HEK293 (cell line): ENCODE measurements at regions not wholly inside any gene's neighbourhood (a gene's known extent, or its start where the extent isn't known, plus 50 kb on each side); places are given as distances from the start of the nearest gene placed in this dataset.

Experiments
- CTCF ChIA-PET: fragments of 350-600 bp; formaldehyde crosslinking; extraction: SDS; loops from one replicate; lab custom pipeline; 2021; ENCODE audit warnings: antibody characterized with exemption; lab: Yijun Ruan, JAX
- POLR2A ChIA-PET: fragments of 300-600 bp; formaldehyde crosslinking; extraction: SDS; loops from one replicate; lab custom pipeline; 2020; ENCODE audit warnings: antibody characterized with exemption, inconsistent platforms; lab: Yijun Ruan, JAX
- H3K27ac ChIP-seq: fragments of 200-500 bp; sonication (Bioruptor generic); 2 replicates; pipeline ENCODE4 v1.5.1; 2014; ENCODE audit warnings: low read depth, low read length, control low read depth, inconsistent platforms; ENCODE audit errors: extremely low read depth
- H3K36me3 ChIP-seq, 2 experiments: fragments of 200-500 bp in 1 of 2; sonication (Bioruptor generic) in 1 of 2; 1 replicate in 1 of 2; 2 replicates in 1 of 2; pipeline ENCODE4 v1.5.1; 2014 to 2017; ENCODE audit warnings: inconsistent platforms in 2 of 2, low read length in 2 of 2; ENCODE audit not compliant: control insufficient read depth in 2 of 2, insufficient read depth in 1 of 2
- H3K4me1 ChIP-seq: fragments of 200-500 bp; sonication (Bioruptor generic); 2 replicates; pipeline ENCODE4 v1.5.1; 2014; ENCODE audit warnings: mild to moderate bottlenecking, low read length, inconsistent platforms; ENCODE audit not compliant: control insufficient read depth, insufficient read depth
- H3K4me3 ChIP-seq: 2 replicates; pipeline ENCODE4 v1.5.1; 2011; ENCODE audit warnings: low read depth, mild to moderate bottlenecking, control low read depth, low read length, moderate library complexity
- H3K9me3 ChIP-seq: fragments of 200-500 bp; sonication (Bioruptor generic); 2 replicates; pipeline ENCODE4 v1.5.1; 2014; ENCODE audit warnings: low read depth, low read length, inconsistent platforms; ENCODE audit not compliant: control insufficient read depth, insufficient read depth
- GLI4 ChIP-seq: fragments of 450-650 bp; formaldehyde crosslinking; IDR thresholded peaks from 2 replicates; pipeline ENCODE4 v1.5.1; 2016; ENCODE audit warnings: missing biosample characterization, missing genetic modification characterization
- HOXA7 ChIP-seq: sonication (generic); formaldehyde crosslinking; IDR thresholded peaks from 2 replicates; pipeline ENCODE4 v1.8.1; 2022; ENCODE audit warnings: missing genetic modification reagents, borderline replicate concordance
- KLF17 ChIP-seq: fragments of 450-650 bp; formaldehyde crosslinking; IDR thresholded peaks from 2 replicates; pipeline ENCODE4 v1.5.1; 2016; ENCODE audit warnings: missing biosample characterization, missing genetic modification characterization
- KLF7 ChIP-seq: fragments of 450-650 bp; formaldehyde crosslinking; IDR thresholded peaks from 2 replicates; pipeline ENCODE4 v1.5.1; 2016; ENCODE audit warnings: missing biosample characterization, missing genetic modification characterization, borderline replicate concordance
- OSR2 ChIP-seq: fragments of 450-650 bp; formaldehyde crosslinking; IDR thresholded peaks from 2 replicates; pipeline ENCODE4 v1.5.1; 2016; ENCODE audit warnings: missing biosample characterization, missing genetic modification characterization
- OVOL3 ChIP-seq: fragments of 450-650 bp; formaldehyde crosslinking; IDR thresholded peaks from 2 replicates; pipeline ENCODE4 v1.5.1; 2016; ENCODE audit warnings: missing biosample characterization, missing genetic modification characterization
- SP7 ChIP-seq: fragments of 450-650 bp; formaldehyde crosslinking; IDR thresholded peaks from 2 replicates; pipeline ENCODE4 v1.5.1; 2016; ENCODE audit warnings: missing biosample characterization, missing genetic modification characterization
- TCF7L2 ChIP-seq: IDR thresholded peaks from 2 replicates; pipeline ENCODE4 v1.6.1; 2011; ENCODE audit warnings: low read depth, mild to moderate bottlenecking, inconsistent platforms, low read length, moderate library complexity, borderline replicate concordance
- WT1 ChIP-seq: fragments of 450-650 bp; formaldehyde crosslinking; IDR thresholded peaks from 2 replicates; pipeline ENCODE4 v1.5.1; 2016; ENCODE audit warnings: missing biosample characterization, missing genetic modification characterization
- ZBTB49 ChIP-seq: fragments of 450-650 bp; formaldehyde crosslinking; IDR thresholded peaks from 2 replicates; pipeline ENCODE4 v1.5.1; 2016; ENCODE audit warnings: missing biosample characterization, missing genetic modification characterization, low read depth
- ZBTB6 ChIP-seq: fragments of 450-650 bp; formaldehyde crosslinking; IDR thresholded peaks from 2 replicates; pipeline ENCODE4 v1.5.1; 2017; ENCODE audit warnings: missing biosample characterization, missing genetic modification characterization
- ZNF10 ChIP-seq: fragments of 450-650 bp; formaldehyde crosslinking; IDR thresholded peaks from 2 replicates; pipeline ENCODE4 v1.5.1; 2017; ENCODE audit warnings: missing biosample characterization, missing genetic modification characterization
- ZNF138 ChIP-seq: fragments of 450-650 bp; formaldehyde crosslinking; IDR thresholded peaks from 2 replicates; pipeline ENCODE4 v1.5.1; 2016; ENCODE audit warnings: missing biosample characterization, missing genetic modification characterization, borderline replicate concordance
- ZNF24 ChIP-seq: fragments of 450-650 bp; formaldehyde crosslinking; IDR thresholded peaks from 2 replicates; pipeline ENCODE4 v1.5.1; 2016; ENCODE audit warnings: missing biosample characterization, missing genetic modification characterization
- ZNF280C ChIP-seq: fragments of 450-650 bp; formaldehyde crosslinking; IDR thresholded peaks from 2 replicates; pipeline ENCODE4 v1.5.1; 2016; ENCODE audit warnings: missing biosample characterization, missing genetic modification characterization
- ZNF366 ChIP-seq: fragments of 450-650 bp; formaldehyde crosslinking; conservative IDR thresholded peaks from 2 replicates; pipeline ENCODE4 v1.5.1; 2016; ENCODE audit warnings: missing biosample characterization, missing genetic modification characterization
- ZNF518A ChIP-seq: fragments of 450-650 bp; formaldehyde crosslinking; conservative IDR thresholded peaks from 2 replicates; pipeline ENCODE4 v1.5.1; 2016; ENCODE audit warnings: low read depth, missing biosample characterization, missing genetic modification characterization
- ZNF549 ChIP-seq: fragments of 450-650 bp; IDR thresholded peaks from 2 replicates; pipeline ENCODE4 v1.5.1; 2018; ENCODE audit warnings: missing biosample characterization, missing genetic modification characterization, mild to moderate bottlenecking, inconsistent platforms, moderate library complexity
- ZNF558 ChIP-seq: fragments of 450-650 bp; formaldehyde crosslinking; IDR thresholded peaks from 2 replicates; pipeline ENCODE4 v1.5.1; 2016; ENCODE audit warnings: missing biosample characterization, missing genetic modification characterization
- ZNF639 ChIP-seq: fragments of 450-650 bp; formaldehyde crosslinking; IDR thresholded peaks from 2 replicates; pipeline ENCODE4 v1.5.1; 2016; ENCODE audit warnings: missing biosample characterization, missing genetic modification characterization
- ZNF704 ChIP-seq: fragments of 450-650 bp; formaldehyde crosslinking; IDR thresholded peaks from 2 replicates; pipeline ENCODE4 v1.5.1; 2016; ENCODE audit warnings: missing biosample characterization, missing genetic modification characterization
- ZNF843 ChIP-seq: fragments of 450-650 bp; formaldehyde crosslinking; IDR thresholded peaks from 2 replicates; pipeline ENCODE4 v1.5.1; 2016; ENCODE audit warnings: missing biosample characterization, missing genetic modification characterization
- ZSCAN23 ChIP-seq: fragments of 450-650 bp; formaldehyde crosslinking; IDR thresholded peaks from 2 replicates; pipeline ENCODE4 v1.5.1; 2016; ENCODE audit warnings: missing biosample characterization, missing genetic modification characterization

GRCh38 chr4:38275331-38276100 is 315.3 kb downstream of the PTTG2 start:
- H3K9me3 ChIP-seq = no peaks in the 10 kb centered on the region
- POLR2A ChIA-PET = no interaction called here
- CTCF ChIA-PET = interaction anchor here (0.9 kb wide), 1 partner anchor 43 kb away, joined by 3 read pairs; no protein-coding TSS in a partner anchor
- TF ChIP-seq KLF17 (no peak), ZBTB49 (tag by site-specific recombination) (no peak), ZNF639 (tag by site-specific recombination) (no peak), ZBTB6 (tag by site-specific recombination) (peak; percentile 77), ZSCAN23 (tag by site-specific recombination) (no peak), ZNF704 (tag by site-specific recombination) (no peak), ZNF518A (tag by site-specific recombination) (no peak), KLF7 (no peak), SP7 (peak; percentile 64; the same call in 1 of the 2 replicates), ZNF549 (no peak), ZNF558 (tag by site-specific recombination) (no peak), OSR2 (tag by site-specific recombination) (no peak), ZNF280C (tag by site-specific recombination) (no peak), TCF7L2 (peak; percentile 65), ZNF10 (tag by site-specific recombination) (no peak), HOXA7 (CRISPR knock-in tag) (no peak), OVOL3 (no peak), ZNF843 (no peak), WT1 (tag by site-specific recombination) (no peak), GLI4 (no peak), ZNF24 (tag by site-specific recombination) (no peak), ZNF138 (tag by site-specific recombination) (no peak), ZNF366 (tag by site-specific recombination) (no peak)

More at GRCh38 chr4:38275331-38276100, 315.3 kb downstream of the PTTG2 start:
- Histone ChIP-seq H3K27ac (no peak overlapping the region), H3K36me3 (no peaks in the 10 kb centered on the region), H3K4me1 (no peaks in the 10 kb centered on the region; the same call in 1 of the 2 replicates), H3K4me3 (no peak overlapping the region)
